ENCODE measurements at regions not wholly inside any gene's neighbourhood (a gene's known extent, or its start where the extent isn't known, plus 50 kb on each side); places are given as distances from the start of the nearest gene placed in this dataset.

DNA sequence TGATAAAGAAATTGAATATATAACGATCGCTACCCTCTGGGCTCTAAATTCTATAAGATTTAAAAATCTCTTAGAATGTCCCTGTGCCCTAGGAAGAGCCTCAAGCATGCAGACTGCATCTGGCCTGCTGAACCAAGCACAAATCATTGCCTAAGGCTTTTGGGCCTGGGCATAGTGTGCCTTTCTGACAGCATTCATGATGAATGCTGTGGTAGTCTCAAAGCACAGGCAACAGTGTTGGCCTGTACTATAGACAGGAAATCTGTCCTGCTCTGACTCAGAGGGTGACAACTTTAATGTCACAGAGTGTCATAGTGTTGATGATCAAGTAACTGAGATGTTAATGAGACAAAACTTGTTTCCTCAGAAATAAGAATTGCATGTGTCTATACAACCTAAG is 717.3 kb downstream of the STIM2 start:
- no peaks in the 10 kb centered on the region for H3K4me1 ChIP-seq
- DNase-seq (ENCODE audit: low read depth in 1 of 2, low spot score in 1 of 2) (no peak), ATAC-seq (no peak), FAIRE-seq (no peak)
- TF ChIP-seq ZFP36 (IDR thresholded peaks at IDR 0.05; ENCODE audit: borderline replicate concordance, partially characterized antibody) (no peak), RARB (CRISPR knock-in tag; IDR thresholded peaks at IDR 0.05) (no peak), EP300 (IDR thresholded peaks at IDR 0.05) (no peak), CHD2 (IDR thresholded peaks at IDR 0.05; ENCODE audit: low read length, partially characterized antibody) (no peak), FOSB (CRISPR knock-in tag; IDR thresholded peaks at IDR 0.05) (no peak), CBX8 (IDR thresholded peaks at IDR 0.05) (no peak), HOXA7 (CRISPR knock-in tag; IDR thresholded peaks at IDR 0.05) (no peak), MAFK (IDR thresholded peaks at IDR 0.05; ENCODE audit: partially characterized antibody) (no peak), KDM1A (IDR thresholded peaks at IDR 0.05; ENCODE audit: low read depth) (no peak), TFCP2L1 (CRISPR knock-in tag; IDR thresholded peaks at IDR 0.05) (no peak)
- ChIA-PET POLR2A (no interaction called here), CTCF (no interaction called here)
- H3K9me3 ChIP-seq = no peaks in the 10 kb centered on the region
- H3K27ac ChIP-seq = no peak overlapping the region
- 26% methylated on average over 2 of the region's 2 CpGs for WGBS (ENCODE audit: missing lambda C conversion rate)
- no peak overlapping the region for H3K4me3 ChIP-seq
- H3K4me2 ChIP-seq = no peak overlapping the region

GRCh38 chr4:27592738-27593137 is 732.1 kb downstream of the STIM2 start:
- ChIA-PET CTCF (no interaction called here), POLR2A (no interaction called here)
- Histone ChIP-seq H3K4me1 (no peaks in the 10 kb centered on the region), H3K27ac (no peak overlapping the region), H3K9me3 (no peaks in the 10 kb centered on the region), H3K4me3 (no peak overlapping the region), H3K4me2 (no peak overlapping the region)
- 4% methylated on average over 6 of the region's 6 CpGs for WGBS (ENCODE audit: missing lambda C conversion rate)
- FAIRE-seq (no peak), ATAC-seq (no peak), DNase-seq (ENCODE audit: low read depth in 1 of 2, low spot score in 1 of 2) (no peak)
- no peak for TF ChIP-seq POLR2AphosphoS2 (conservative IDR thresholded peaks at IDR 0.05; ENCODE audit: low read length)
- TF ChIP-seq, protein P1, sequence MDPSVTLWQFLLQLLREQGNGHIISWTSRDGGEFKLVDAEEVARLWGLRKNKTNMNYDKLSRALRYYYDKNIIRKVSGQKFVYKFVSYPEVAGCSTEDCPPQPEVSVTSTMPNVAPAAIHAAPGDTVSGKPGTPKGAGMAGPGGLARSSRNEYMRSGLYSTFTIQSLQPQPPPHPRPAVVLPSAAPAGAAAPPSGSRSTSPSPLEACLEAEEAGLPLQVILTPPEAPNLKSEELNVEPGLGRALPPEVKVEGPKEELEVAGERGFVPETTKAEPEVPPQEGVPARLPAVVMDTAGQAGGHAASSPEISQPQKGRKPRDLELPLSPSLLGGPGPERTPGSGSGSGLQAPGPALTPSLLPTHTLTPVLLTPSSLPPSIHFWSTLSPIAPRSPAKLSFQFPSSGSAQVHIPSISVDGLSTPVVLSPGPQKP (IDR thresholded peaks at IDR 0.05; ENCODE audit: low read depth, low read length) = no peak
- TF ChIP-seq EHMT2 (IDR thresholded peaks at IDR 0.05; ENCODE audit: low read depth) = no peak
- no peak for TF ChIP-seq SMC3 (IDR thresholded peaks at IDR 0.05)
- TF ChIP-seq HOXB5 (CRISPR knock-in tag; IDR thresholded peaks at IDR 0.05) = no peak
- no peak for TF ChIP-seq ZNF302 (CRISPR knock-in tag; IDR thresholded peaks at IDR 0.05)
- TF ChIP-seq, protein P2, sequence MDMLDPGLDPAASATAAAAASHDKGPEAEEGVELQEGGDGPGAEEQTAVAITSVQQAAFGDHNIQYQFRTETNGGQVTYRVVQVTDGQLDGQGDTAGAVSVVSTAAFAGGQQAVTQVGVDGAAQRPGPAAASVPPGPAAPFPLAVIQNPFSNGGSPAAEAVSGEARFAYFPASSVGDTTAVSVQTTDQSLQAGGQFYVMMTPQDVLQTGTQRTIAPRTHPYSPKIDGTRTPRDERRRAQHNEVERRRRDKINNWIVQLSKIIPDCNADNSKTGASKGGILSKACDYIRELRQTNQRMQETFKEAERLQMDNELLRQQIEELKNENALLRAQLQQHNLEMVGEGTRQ (IDR thresholded peaks at IDR 0.05) = no peak
- no peak for TF ChIP-seq CHD2 (IDR thresholded peaks at IDR 0.05; ENCODE audit: low read length, partially characterized antibody)
- TF ChIP-seq CTCF (IDR thresholded peaks at IDR 0.05) = no peak
- no peak for TF ChIP-seq ZC3H11A (IDR thresholded peaks at IDR 0.05)
- TF ChIP-seq NR3C1 (IDR thresholded peaks at IDR 0.05) = no peak
- no peak for TF ChIP-seq RCOR1 (IDR thresholded peaks at IDR 0.05; ENCODE audit: low read depth, low read length)
- TF ChIP-seq KDM5A (IDR thresholded peaks at IDR 0.05) = no peak

DNA sequence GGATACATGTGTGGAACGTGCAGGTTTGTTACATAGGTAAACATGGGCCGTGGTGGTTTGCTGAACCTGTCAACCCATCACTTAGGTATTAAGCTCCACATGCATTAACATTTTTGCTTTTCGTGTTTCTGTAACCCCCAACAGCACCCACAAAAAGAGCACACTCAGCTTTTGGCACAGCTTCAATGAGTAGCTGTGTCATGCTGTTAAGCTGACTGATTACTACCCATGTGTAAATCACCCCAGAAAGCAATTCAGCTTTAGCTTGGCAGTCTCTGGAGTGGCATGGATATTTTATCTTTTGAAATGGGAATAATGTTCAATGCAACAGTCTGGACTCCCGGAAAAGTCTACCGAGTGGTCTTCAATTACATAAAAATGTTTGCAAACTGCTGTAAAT is 734.3 kb downstream of the STIM2 start:
- FAIRE-seq = no peak
- no peak for DNase-seq (ENCODE audit: low read depth in 1 of 2, low spot score in 1 of 2)
- no peak overlapping the region for H3K27ac ChIP-seq
- ChIA-PET POLR2A (no interaction called here), CTCF (no interaction called here)
- H3K9me3 ChIP-seq = no peaks in the 10 kb centered on the region
- WGBS (ENCODE audit: missing lambda C conversion rate) = 35% methylated on average over 5 of the region's 5 CpGs
- no peak for ATAC-seq
- H3K4me3 ChIP-seq = no peak overlapping the region
- no peaks in the 10 kb centered on the region for H3K4me1 ChIP-seq
- no peak overlapping the region for H3K4me2 ChIP-seq
- no peak for TF ChIP-seq NR3C1 (IDR thresholded peaks at IDR 0.05)
- TF ChIP-seq RARB (CRISPR knock-in tag; IDR thresholded peaks at IDR 0.05) = no peak
- TF ChIP-seq CHD4 (IDR thresholded peaks at IDR 0.05; ENCODE audit: borderline replicate concordance) = no peak
- TF ChIP-seq CBX8 (IDR thresholded peaks at IDR 0.05) = no peak
- TF ChIP-seq, protein P3, sequence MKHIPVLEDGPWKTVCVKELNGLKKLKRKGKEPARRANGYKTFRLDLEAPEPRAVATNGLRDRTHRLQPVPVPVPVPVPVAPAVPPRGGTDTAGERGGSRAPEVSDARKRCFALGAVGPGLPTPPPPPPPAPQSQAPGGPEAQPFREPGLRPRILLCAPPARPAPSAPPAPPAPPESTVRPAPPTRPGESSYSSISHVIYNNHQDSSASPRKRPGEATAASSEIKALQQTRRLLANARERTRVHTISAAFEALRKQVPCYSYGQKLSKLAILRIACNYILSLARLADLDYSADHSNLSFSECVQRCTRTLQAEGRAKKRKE (CRISPR knock-in tag; IDR thresholded peaks at IDR 0.05; ENCODE audit: low read depth) = no peak
- TF ChIP-seq RCOR1 (IDR thresholded peaks at IDR 0.05; ENCODE audit: low read depth, low read length) = no peak
- no peak for TF ChIP-seq ZC3H11A (IDR thresholded peaks at IDR 0.05)
- TF ChIP-seq CEBPB (IDR thresholded peaks at IDR 0.05) = no peak
- no peak for TF ChIP-seq ZSCAN20 (CRISPR knock-in tag; IDR thresholded peaks at IDR 0.05)
- no peak for TF ChIP-seq BCL3 (IDR thresholded peaks at IDR 0.05)
- TF ChIP-seq, protein P4, sequence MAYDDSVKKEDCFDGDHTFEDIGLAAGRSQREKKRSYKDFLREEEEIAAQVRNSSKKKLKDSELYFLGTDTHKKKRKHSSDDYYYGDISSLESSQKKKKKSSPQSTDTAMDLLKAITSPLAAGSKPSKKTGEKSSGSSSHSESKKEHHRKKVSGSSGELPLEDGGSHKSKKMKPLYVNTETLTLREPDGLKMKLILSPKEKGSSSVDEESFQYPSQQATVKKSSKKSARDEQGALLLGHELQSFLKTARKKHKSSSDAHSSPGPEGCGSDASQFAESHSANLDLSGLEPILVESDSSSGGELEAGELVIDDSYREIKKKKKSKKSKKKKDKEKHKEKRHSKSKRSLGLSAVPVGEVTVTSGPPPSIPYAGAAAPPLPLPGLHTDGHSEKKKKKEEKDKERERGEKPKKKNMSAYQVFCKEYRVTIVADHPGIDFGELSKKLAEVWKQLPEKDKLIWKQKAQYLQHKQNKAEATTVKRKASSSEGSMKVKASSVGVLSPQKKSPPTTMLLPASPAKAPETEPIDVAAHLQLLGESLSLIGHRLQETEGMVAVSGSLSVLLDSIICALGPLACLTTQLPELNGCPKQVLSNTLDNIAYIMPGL (CRISPR knock-in tag; IDR thresholded peaks at IDR 0.05; ENCODE audit: borderline replicate concordance) = no peak
- TF ChIP-seq SREBF2 (IDR thresholded peaks at IDR 0.05) = no peak
